HCT116 (cell line): ENCODE measurements at regions not wholly inside any gene's neighbourhood (a gene's known extent, or its start where the extent isn't known, plus 50 kb on each side); places are given as distances from the start of the nearest gene placed in this dataset.

Experiments used
- ATAC-seq: fragments of 200-7000 bp; cut with Tn5 transposase; 2 replicates; pipeline ENCODE4 v1.9.1; 2020; ENCODE audit warnings: mild to moderate bottlenecking, moderate library complexity
- BruUV-seq: library from RNA; stranded (reverse); fragments of 400-500 nt; replicated peaks from 2 replicates; lab custom pipeline; 2021; lab: Mats Ljungman, UMichigan
- CTCF ChIA-PET: fragments of 300-600 bp; sonication (Branson Sonifier 250); formaldehyde crosslinking; loops from one replicate; lab custom pipeline; 2021; ENCODE audit warnings: antibody characterized with exemption; lab: Charles Lee
- POLR2A ChIA-PET: fragments of 300-600, 350-600 bp; sonication (Branson Sonifier 250); formaldehyde crosslinking; loops from one replicate; lab custom pipeline; 2021; ENCODE audit warnings: antibody characterized with exemption; lab: Charles Lee
- RAD21 ChIA-PET, 2 experiments: fragments of 300-600 bp; sonication (Branson Sonifier 250); formaldehyde crosslinking; loops; one replicate each; lab custom pipeline; 2023; ENCODE audit warnings: low total read pairs in 2 of 2; ENCODE audit not compliant: uncharacterized antibody in 2 of 2, unreplicated experiment in 2 of 2, low non-redundant PET in 1 of 2; lab: Charles Lee
- DNase-seq: peaks from one replicate; pipeline ENCODE4 v3.0.0-alpha.2; 2010; ENCODE audit warnings: low read depth, low spot score
- H2AFZ ChIP-seq: fragments of 200-600 bp; shearing (Covaris generic), sonication (generic); 2 replicates; pipeline ENCODE4 v1.6.1; 2017; ENCODE audit warnings: low read depth, mixed run types, mixed read lengths, antibody characterized with exemption, low read length; ENCODE audit not compliant: poor library complexity, severe bottlenecking
- H3K27ac ChIP-seq: 2 replicates; pipeline ENCODE4 v1.5.1; 2012; ENCODE audit warnings: low read depth, low read length
- H3K27me3 ChIP-seq: fragments of 200-600 bp; sonication (generic); 2 replicates; pipeline ENCODE4 v1.6.1; 2016; ENCODE audit warnings: mixed run types, low read length, mixed read lengths; ENCODE audit not compliant: insufficient read depth
- H3K36me3 ChIP-seq, 2 experiments: fragments of 200-500 bp in 1 of 2; fragments of 200-600 bp in 1 of 2; sonication (Bioruptor generic) in 1 of 2; sonication (generic) in 1 of 2; 2 replicates each; pipeline versions ENCODE4 v1.5.1 to v1.6.1; 2014 to 2016; ENCODE audit warnings: low read length in 2 of 2, inconsistent platforms in 1 of 2, mixed read lengths in 1 of 2, mixed run types in 1 of 2; ENCODE audit not compliant: insufficient read depth in 2 of 2, control insufficient read depth in 1 of 2
- H3K4me1 ChIP-seq, 2 experiments: fragments of 200-600 bp in 1 of 2; sonication (generic) in 1 of 2; 2 replicates each; pipeline versions ENCODE4 v1.5.1 to v1.6.1; 2012 to 2017; ENCODE audit warnings: low read length in 2 of 2, inconsistent platforms in 1 of 2, mild to moderate bottlenecking in 1 of 2, mixed read lengths in 1 of 2, mixed run types in 1 of 2, moderate library complexity in 1 of 2; ENCODE audit not compliant: insufficient read depth in 2 of 2, control insufficient read depth in 1 of 2
- H3K4me2 ChIP-seq: fragments of 200-600 bp; sonication (generic); 2 replicates; pipeline ENCODE4 v1.6.1; 2017; ENCODE audit warnings: mixed run types, low read length, mixed read lengths
- H3K4me3 ChIP-seq, 2 experiments: fragments of 200-600 bp in 1 of 2; sonication (generic) in 1 of 2; replicated peaks in 1 of 2; 2 replicates each; pipeline ENCODE4 v1.5.1; 2011 to 2016; ENCODE audit warnings: low read length in 2 of 2, control low read depth in 1 of 2, low read depth in 1 of 2, mild to moderate bottlenecking in 1 of 2, mixed read lengths in 1 of 2, mixed run types in 1 of 2
- H3K79me2 ChIP-seq: fragments of 200-600 bp; sonication (generic); 2 replicates; pipeline ENCODE4 v1.6.1; 2017; ENCODE audit warnings: mild to moderate bottlenecking, mixed run types, low read length, moderate library complexity, mixed read lengths; ENCODE audit not compliant: insufficient read depth
- H3K9ac ChIP-seq: fragments of 200-600 bp; sonication (generic); 2 replicates; pipeline ENCODE4 v1.6.1; 2016; ENCODE audit warnings: low read length, mixed read lengths
- H3K9me2 ChIP-seq: fragments of 200-600 bp; sonication (generic), shearing (Covaris generic); 2 replicates; pipeline ENCODE4 v1.6.1; 2017; ENCODE audit warnings: mixed run types, mild to moderate bottlenecking, moderate library complexity; ENCODE audit not compliant: insufficient read depth
- H3K9me3 ChIP-seq, 2 experiments: fragments of 200-500 bp in 1 of 2; fragments of 200-600 bp in 1 of 2; sonication (Bioruptor generic) in 1 of 2; sonication (generic) in 1 of 2; 2 replicates each; pipeline ENCODE4 v1.6.1; 2014 to 2017; ENCODE audit warnings: low read length in 2 of 2, mixed read lengths in 2 of 2, inconsistent platforms in 1 of 2, low read depth in 1 of 2, mild to moderate bottlenecking in 1 of 2, mixed run types in 1 of 2, moderate library complexity in 1 of 2; ENCODE audit not compliant: control insufficient read depth in 1 of 2, insufficient read depth in 1 of 2
- H4K20me1 ChIP-seq: fragments of 200-600 bp; sonication (generic), shearing (Covaris generic); 2 replicates; pipeline ENCODE4 v1.6.1; 2017; ENCODE audit warnings: mixed run types, mild to moderate bottlenecking, moderate library complexity; ENCODE audit not compliant: insufficient read depth
- CBX3 ChIP-seq: IDR thresholded peaks from 2 replicates; pipeline ENCODE4 v1.6.1; 2012; ENCODE audit warnings: low read depth
- CEBPB ChIP-seq: IDR thresholded peaks from 2 replicates; pipeline ENCODE4 v1.6.1; 2012; ENCODE audit warnings: low read depth
- EGR1 ChIP-seq: IDR thresholded peaks from 2 replicates; pipeline ENCODE4 v1.6.1; 2012; ENCODE audit warnings: low read depth
- ELF1 ChIP-seq: IDR thresholded peaks from 2 replicates; pipeline ENCODE4 v1.6.1; 2012; ENCODE audit warnings: low read depth, borderline replicate concordance
- EZH2 ChIP-seq: fragments of 200-600 bp; sonication (generic); IDR thresholded peaks from 2 replicates; pipeline ENCODE4 v1.6.1; 2017; ENCODE audit warnings: antibody characterized with exemption, mixed run types
- EZH2phosphoT487 ChIP-seq: fragments of 200-600 bp; IDR thresholded peaks from 2 replicates; pipeline ENCODE4 v1.6.1; 2018; ENCODE audit warnings: antibody characterized with exemption, borderline replicate concordance
- JUND ChIP-seq: IDR thresholded peaks from 2 replicates; pipeline ENCODE4 v1.6.1; 2012
- POLR2A ChIP-seq: IDR thresholded peaks from 2 replicates; pipeline ENCODE4 v1.7.0; 2011; ENCODE audit warnings: borderline replicate concordance; ENCODE audit not compliant: insufficient read depth, insufficient read length; ENCODE audit errors: extremely low read depth
- RAD21 ChIP-seq: IDR thresholded peaks from 2 replicates; pipeline ENCODE4 v1.6.1; 2012; ENCODE audit warnings: low read depth, mild to moderate bottlenecking
- SIN3A ChIP-seq: IDR thresholded peaks from 2 replicates; pipeline ENCODE4 v1.6.1; 2012; ENCODE audit warnings: low read depth
- SP1 ChIP-seq: IDR thresholded peaks from 2 replicates; pipeline ENCODE4 v1.6.1; 2012; ENCODE audit warnings: low read depth
- SRF ChIP-seq: IDR thresholded peaks from 2 replicates; pipeline ENCODE4 v1.6.1; 2012; ENCODE audit warnings: low read depth
- TCF7L2 ChIP-seq: IDR thresholded peaks from 2 replicates; pipeline ENCODE4 v1.7.0; 2011; ENCODE audit warnings: borderline replicate concordance, inconsistent platforms; ENCODE audit not compliant: insufficient read depth, insufficient read length; ENCODE audit errors: extremely low read depth
- YY1 ChIP-seq: IDR thresholded peaks from 2 replicates; pipeline ENCODE4 v1.6.1; 2011; ENCODE audit warnings: low read length, low read depth, moderate library complexity, mild to moderate bottlenecking; ENCODE audit not compliant: insufficient replicate concordance; ENCODE audit errors: extremely low read depth
- ZFX ChIP-seq: fragments of 450-650 bp; IDR thresholded peaks from 2 replicates; pipeline ENCODE4 v1.6.1; 2017
- ZNF274 ChIP-seq: fragments of 200-500 bp; sonication (Bioruptor generic); IDR thresholded peaks from 2 replicates; pipeline ENCODE4 v1.6.1; 2014; ENCODE audit warnings: mild to moderate bottlenecking, low read depth, low read length, inconsistent platforms
- intact Hi-C: fragments of 100-400 bp; cut with micrococcal nuclease; formaldehyde crosslinking; loops from 2 replicates; pipeline ENCODE4 v1.10.0; 2022
- TF ChIP-seq, protein P1 (sequence below): IDR thresholded peaks from 2 replicates; pipeline ENCODE4 v1.6.1; 2011; ENCODE audit warnings: mild to moderate bottlenecking, low read length, moderate library complexity; ENCODE audit not compliant: insufficient replicate concordance; ENCODE audit errors: extremely low read depth
- TF ChIP-seq, protein P2 (sequence below), 3 experiments: fragments of 200-600 bp in 1 of 3; sonication (generic) in 1 of 3; IDR thresholded peaks in 2 of 3; conservative IDR thresholded peaks in 1 of 3; 2 replicates each; pipeline ENCODE4 v1.5.1; 2012 to 2017; ENCODE audit warnings: low read depth in 2 of 3, low read length in 2 of 3, antibody characterized with exemption in 1 of 3, borderline replicate concordance in 1 of 3, control low read depth in 1 of 3, mild to moderate bottlenecking in 1 of 3, mixed read lengths in 1 of 3, mixed run types in 1 of 3, moderate library complexity in 1 of 3; ENCODE audit not compliant: insufficient read depth in 1 of 3
- TF ChIP-seq, protein P3 (sequence below): IDR thresholded peaks from 2 replicates; pipeline ENCODE4 v1.6.1; 2012; ENCODE audit warnings: low read depth

- Histone ChIP-seq H3K4me1 (no peaks in the 10 kb centered on the region), H3K79me2 (no peaks in the 10 kb centered on the region), H3K9me3 (no peaks in the 10 kb centered on the region), H3K9me2 (no peaks in the 10 kb centered on the region), H3K4me3 (no peak overlapping the region), H3K4me2 (no peak overlapping the region), H3K36me3 (no peaks in the 10 kb centered on the region), H4K20me1 (no peaks in the 10 kb centered on the region), H3K27me3 (no peaks in the 10 kb centered on the region), H3K9ac (no peak overlapping the region), H3K27ac (no peak overlapping the region), H2AFZ (no peak overlapping the region)
- BruUV-seq = no TSS peak
- CTCF ChIA-PET = no interaction called here
- peak; percentile 25; the same call in 1 of the 2 replicates for ATAC-seq
- intact Hi-C loops = no loop called here
- TF ChIP-seq CEBPB (no peak), ZNF274 (no peak), TCF7L2 (no peak), EZH2phosphoT487 (no peak), EGR1 (no peak), SIN3A (no peak), RAD21 (no peak), POLR2A (no peak), ZFX (no peak), JUND (no peak), SRF (no peak), ELF1 (no peak), YY1 (no peak), CBX3 (no peak), SP1 (no peak), EZH2 (no peak)
- TF ChIP-seq, protein P1, sequence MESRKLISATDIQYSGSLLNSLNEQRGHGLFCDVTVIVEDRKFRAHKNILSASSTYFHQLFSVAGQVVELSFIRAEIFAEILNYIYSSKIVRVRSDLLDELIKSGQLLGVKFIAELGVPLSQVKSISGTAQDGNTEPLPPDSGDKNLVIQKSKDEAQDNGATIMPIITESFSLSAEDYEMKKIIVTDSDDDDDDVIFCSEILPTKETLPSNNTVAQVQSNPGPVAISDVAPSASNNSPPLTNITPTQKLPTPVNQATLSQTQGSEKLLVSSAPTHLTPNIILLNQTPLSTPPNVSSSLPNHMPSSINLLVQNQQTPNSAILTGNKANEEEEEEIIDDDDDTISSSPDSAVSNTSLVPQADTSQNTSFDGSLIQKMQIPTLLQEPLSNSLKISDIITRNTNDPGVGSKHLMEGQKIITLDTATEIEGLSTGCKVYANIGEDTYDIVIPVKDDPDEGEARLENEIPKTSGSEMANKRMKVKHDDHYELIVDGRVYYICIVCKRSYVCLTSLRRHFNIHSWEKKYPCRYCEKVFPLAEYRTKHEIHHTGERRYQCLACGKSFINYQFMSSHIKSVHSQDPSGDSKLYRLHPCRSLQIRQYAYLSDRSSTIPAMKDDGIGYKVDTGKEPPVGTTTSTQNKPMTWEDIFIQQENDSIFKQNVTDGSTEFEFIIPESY = no peak
- TF ChIP-seq, protein P2, sequence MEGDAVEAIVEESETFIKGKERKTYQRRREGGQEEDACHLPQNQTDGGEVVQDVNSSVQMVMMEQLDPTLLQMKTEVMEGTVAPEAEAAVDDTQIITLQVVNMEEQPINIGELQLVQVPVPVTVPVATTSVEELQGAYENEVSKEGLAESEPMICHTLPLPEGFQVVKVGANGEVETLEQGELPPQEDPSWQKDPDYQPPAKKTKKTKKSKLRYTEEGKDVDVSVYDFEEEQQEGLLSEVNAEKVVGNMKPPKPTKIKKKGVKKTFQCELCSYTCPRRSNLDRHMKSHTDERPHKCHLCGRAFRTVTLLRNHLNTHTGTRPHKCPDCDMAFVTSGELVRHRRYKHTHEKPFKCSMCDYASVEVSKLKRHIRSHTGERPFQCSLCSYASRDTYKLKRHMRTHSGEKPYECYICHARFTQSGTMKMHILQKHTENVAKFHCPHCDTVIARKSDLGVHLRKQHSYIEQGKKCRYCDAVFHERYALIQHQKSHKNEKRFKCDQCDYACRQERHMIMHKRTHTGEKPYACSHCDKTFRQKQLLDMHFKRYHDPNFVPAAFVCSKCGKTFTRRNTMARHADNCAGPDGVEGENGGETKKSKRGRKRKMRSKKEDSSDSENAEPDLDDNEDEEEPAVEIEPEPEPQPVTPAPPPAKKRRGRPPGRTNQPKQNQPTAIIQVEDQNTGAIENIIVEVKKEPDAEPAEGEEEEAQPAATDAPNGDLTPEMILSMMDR (IDR thresholded peaks at IDR 0.05 in 2 of 3, conservative IDR thresholded peaks at IDR 0.05 in 1 of 3; ENCODE audit: borderline replicate concordance in 1 of 3, insufficient read depth in 1 of 3, low read depth in 2 of 3, low read length in 2 of 3) = no peak
- TF ChIP-seq, protein P3, sequence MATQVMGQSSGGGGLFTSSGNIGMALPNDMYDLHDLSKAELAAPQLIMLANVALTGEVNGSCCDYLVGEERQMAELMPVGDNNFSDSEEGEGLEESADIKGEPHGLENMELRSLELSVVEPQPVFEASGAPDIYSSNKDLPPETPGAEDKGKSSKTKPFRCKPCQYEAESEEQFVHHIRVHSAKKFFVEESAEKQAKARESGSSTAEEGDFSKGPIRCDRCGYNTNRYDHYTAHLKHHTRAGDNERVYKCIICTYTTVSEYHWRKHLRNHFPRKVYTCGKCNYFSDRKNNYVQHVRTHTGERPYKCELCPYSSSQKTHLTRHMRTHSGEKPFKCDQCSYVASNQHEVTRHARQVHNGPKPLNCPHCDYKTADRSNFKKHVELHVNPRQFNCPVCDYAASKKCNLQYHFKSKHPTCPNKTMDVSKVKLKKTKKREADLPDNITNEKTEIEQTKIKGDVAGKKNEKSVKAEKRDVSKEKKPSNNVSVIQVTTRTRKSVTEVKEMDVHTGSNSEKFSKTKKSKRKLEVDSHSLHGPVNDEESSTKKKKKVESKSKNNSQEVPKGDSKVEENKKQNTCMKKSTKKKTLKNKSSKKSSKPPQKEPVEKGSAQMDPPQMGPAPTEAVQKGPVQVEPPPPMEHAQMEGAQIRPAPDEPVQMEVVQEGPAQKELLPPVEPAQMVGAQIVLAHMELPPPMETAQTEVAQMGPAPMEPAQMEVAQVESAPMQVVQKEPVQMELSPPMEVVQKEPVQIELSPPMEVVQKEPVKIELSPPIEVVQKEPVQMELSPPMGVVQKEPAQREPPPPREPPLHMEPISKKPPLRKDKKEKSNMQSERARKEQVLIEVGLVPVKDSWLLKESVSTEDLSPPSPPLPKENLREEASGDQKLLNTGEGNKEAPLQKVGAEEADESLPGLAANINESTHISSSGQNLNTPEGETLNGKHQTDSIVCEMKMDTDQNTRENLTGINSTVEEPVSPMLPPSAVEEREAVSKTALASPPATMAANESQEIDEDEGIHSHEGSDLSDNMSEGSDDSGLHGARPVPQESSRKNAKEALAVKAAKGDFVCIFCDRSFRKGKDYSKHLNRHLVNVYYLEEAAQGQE = no peak
- DNase-seq = no peak
- RAD21 ChIA-PET = no interaction called here
- POLR2A ChIA-PET = no interaction called here
Observed at GRCh38 chrY:12359867-12360266, 341.2 kb upstream of the USP9Y start.
